ENCODE measurements at regions not wholly inside any gene's neighbourhood (a gene's known extent, or its start where the extent isn't known, plus 50 kb on each side); places are given as distances from the start of the nearest gene placed in this dataset.
"Not testable (repeated sequence)": the region's sequence is repeated elsewhere in the genome, so short reads cannot be mapped to it uniquely, and the experiment has no call there.

DNA sequence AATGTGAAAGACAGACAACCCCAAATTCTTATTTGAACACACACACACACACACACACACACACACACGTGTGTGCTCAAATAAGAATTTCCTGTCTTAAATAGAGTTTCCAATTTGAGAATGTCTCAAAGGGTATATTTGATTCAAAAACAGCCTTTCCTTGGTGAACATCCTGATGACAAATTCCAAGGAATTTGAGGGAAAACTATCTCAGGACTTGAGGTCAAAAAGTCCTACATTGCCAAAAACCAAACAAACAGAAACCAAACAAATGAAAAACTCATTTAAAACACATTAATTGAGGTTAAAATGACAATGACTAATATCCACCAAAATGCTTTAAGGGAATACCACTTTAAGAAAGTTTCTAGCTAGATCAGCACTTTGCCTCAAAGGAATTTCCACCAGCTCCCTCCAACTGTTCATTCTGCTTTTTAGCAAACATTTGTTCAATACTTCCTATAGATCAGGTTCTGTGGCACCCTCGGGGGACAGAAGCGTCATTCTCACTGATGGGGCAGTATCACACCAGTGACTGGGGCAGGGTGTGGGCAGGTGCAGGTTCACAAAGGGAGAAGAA lies 232.1 kb upstream of the TRIB2 start:
- FAIRE-seq: no peak
- no peak for DNase-seq (ENCODE audit: insufficient read length, low spot score)
- TF ChIP-seq, protein P1, sequence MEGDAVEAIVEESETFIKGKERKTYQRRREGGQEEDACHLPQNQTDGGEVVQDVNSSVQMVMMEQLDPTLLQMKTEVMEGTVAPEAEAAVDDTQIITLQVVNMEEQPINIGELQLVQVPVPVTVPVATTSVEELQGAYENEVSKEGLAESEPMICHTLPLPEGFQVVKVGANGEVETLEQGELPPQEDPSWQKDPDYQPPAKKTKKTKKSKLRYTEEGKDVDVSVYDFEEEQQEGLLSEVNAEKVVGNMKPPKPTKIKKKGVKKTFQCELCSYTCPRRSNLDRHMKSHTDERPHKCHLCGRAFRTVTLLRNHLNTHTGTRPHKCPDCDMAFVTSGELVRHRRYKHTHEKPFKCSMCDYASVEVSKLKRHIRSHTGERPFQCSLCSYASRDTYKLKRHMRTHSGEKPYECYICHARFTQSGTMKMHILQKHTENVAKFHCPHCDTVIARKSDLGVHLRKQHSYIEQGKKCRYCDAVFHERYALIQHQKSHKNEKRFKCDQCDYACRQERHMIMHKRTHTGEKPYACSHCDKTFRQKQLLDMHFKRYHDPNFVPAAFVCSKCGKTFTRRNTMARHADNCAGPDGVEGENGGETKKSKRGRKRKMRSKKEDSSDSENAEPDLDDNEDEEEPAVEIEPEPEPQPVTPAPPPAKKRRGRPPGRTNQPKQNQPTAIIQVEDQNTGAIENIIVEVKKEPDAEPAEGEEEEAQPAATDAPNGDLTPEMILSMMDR (IDR thresholded peaks at IDR 0.05; ENCODE audit: insufficient read depth, missing control alignments): no peak

DNA sequence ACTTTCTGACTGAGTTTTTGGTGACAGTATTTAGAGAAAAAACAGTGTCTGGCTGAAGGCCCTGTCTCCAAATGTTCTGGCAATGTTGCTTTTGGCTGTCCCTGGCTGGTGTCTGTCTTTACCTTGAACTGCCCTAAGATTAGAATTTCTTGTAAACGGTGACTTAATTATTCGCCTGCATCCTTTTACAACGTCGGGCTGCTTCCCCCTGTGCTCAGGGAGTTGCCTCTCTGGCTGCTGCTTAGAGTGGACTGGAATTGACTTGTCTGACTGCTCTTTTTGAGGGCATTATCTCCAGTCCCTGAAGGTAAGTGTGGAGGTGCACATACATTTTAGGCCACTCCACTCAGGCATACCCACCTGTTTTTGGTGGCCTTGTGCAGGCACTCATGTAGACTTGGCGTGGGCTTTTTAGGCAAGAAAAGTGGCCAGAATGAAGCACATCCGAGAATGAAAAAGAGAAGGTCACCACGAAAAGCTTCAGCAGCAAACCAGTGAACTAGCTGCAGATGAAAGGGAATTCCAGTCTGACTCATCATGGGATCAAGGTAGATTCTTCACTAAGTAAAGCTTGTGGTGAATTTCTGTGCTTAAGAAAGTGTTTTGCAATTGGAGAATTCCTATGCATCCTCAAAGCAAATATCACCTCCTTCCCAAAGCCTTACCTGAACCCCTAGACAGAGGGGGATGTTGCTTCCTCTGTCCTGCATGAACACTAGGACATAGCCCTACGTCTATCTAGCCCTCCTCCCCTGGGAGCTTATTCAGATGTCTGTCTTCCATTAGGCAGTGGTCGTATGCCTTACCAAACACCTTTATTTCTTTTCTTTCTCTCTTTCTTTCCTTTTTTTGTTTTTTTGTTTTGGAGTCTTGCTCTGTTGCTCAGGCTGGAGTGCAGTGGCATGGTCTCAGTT lies 230.3 kb upstream of the TRIB2 start:
- TF ChIP-seq, protein P1 (IDR thresholded peaks at IDR 0.05; ENCODE audit: insufficient read depth, missing control alignments): no peak
- FAIRE-seq: no peak

DNA sequence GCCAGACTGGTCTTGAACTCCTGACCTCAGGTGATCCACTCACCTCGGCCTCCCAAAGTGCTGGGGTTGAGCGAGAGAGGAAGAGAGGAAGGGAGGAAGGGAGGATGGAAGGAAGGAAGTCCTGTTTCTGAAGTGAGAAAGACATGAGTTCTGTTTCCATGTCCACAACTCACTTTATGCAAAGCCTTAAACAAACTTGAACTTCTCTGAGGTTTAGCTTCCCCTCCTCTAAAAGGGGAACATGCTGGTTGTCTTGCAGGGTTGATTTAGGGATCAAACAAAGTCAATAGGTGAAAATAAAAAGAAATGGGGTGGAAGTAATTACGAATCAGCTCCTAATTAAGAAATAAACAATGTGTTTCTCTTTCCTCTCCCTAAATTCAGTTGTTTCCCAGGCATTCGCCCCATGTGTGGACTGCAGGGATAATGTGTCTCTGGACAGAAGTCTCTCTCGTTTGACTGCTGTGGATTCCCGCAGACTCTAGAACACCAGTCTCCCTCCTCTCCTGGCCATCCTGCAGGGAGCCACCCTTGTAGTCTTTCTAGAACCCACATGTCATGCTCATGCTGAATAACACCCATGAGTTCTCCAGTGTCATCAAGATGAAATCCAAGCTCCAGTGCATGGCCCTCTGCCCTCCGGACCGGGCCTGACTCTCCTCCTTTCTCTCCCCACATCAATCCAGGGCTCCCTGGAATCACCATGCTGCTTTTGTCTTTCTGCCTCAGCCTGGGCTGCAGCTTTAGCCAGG lies 229.3 kb upstream of the TRIB2 start:
- TF ChIP-seq, protein P1 (IDR thresholded peaks at IDR 0.05; ENCODE audit: insufficient read depth, missing control alignments): no peak
- FAIRE-seq (no peak), DNase-seq (ENCODE audit: insufficient read length, low spot score) (no peak)

More for the DNA sequence above, 230.3 kb upstream of the TRIB2 start:
- DNase-seq (ENCODE audit: insufficient read length, low spot score): no peak

DNA sequence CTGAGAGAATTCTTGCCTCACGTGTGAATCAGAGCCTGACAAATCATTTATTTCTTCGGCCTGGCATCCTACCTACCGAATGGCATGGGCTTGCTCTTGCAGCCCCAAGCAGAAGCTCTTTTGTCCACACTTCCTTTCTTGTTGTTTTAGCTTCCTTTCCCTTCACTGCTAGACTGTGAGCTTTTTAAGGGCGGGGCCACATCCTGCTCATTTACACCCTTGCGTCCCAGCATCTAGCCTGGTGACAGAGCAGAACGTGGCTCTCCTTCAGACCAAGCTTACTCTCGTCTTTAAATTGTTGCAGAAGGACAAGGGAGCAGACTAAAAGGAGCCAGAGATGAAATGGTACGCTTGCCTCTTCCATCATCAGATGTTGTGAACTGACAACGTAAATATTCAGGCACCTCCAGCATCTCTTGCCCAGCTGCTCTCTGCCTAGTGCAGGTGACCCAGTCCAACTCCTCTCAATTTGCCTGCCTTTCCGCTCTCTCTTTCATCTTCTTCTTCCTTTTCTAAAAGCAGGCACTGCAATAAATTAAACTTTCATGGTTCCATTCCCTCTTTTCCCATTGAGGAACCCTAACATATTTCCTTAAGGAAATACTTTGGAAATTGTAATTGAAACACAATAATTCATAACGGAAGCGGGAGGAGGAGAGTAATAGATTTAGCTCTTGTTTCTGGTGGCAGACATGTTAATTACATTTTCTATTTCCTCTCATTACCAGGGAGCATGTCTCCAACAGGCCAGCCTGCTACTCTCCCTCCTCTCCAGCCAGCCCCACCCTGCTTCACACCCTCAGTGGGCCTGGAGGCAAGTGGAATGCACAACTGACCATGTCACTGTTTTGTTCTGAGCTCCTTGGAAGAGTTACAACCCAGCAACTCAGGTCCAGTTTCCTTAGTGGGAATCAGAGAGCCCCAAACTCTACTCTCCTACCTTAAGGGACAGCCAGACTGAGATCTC lies 228.1 kb upstream of the TRIB2 start:
- TF ChIP-seq, protein P1 (IDR thresholded peaks at IDR 0.05; ENCODE audit: insufficient read depth, missing control alignments): no peak
- FAIRE-seq (no peak), DNase-seq (ENCODE audit: insufficient read length, low spot score) (no peak)

DNA sequence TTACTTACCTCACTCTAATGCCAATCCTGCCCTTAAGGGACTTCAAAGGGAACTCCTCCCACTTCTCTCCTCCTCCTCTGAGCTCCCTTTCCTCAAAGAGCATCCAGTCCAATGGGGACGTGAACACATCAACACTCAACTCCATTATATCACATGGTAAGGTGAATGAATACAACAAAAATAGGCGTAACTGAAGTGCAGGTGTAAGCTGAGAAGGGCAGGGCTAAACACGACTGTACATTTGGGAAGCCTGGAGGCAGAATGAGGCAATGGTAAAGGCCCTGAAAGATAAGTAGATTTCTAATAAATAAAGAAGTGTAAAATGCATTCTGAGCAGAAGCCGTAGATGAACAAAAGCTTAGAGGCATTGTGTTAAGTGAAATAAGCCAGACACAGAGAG lies 226.1 kb upstream of the TRIB2 start:
- no peak for FAIRE-seq
- no peak for DNase-seq (ENCODE audit: insufficient read length, low spot score)
- TF ChIP-seq, protein P1 (IDR thresholded peaks at IDR 0.05; ENCODE audit: insufficient read depth, missing control alignments): no peak

DNA sequence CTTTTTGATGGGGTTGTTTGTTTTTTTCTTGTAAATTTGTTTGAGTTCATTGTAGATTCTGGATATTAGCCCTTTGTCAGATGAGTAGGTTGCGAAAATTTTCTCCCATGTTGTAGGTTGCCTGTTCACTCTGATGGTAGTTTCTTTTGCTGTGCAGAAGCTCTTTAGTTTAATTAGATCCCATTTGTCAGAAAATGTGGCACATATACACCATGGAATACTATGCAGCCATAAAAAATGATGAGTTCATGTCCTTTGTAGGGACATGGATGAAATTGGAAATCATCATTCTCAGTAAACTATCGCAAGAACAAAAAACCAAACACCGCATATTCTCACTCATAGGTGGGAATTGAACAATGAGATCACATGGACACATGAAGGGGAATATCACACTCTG lies 224.4 kb upstream of the TRIB2 start:
- not testable (repeated sequence) for DNase-seq (ENCODE audit: insufficient read length, low spot score); FAIRE-seq
